GM18868 (cell line): ENCODE measurements at regions not wholly inside any gene's neighbourhood (a gene's known extent, or its start where the extent isn't known, plus 50 kb on each side); places are given as distances from the start of the nearest gene placed in this dataset.

Experiments used
- ATAC-seq: cut with Tn5 transposase; IDR thresholded peaks from one replicate; pipeline ENCODE4 v1.9.1; 2021; ENCODE audit warnings: mild to moderate bottlenecking, moderate library complexity; ENCODE audit not compliant: unreplicated experiment

- no peak for ATAC-seq
Measured at GRCh38 chr3:176969066-176969465, 228.2 kb downstream of the TBL1XR1 start.

- no peak for ATAC-seq
Measured at GRCh38 chr3:176968631-176969030, 228.7 kb downstream of the TBL1XR1 start.

GRCh38 chr3:176967522-176967921, 229.8 kb downstream of the TBL1XR1 start:
- ATAC-seq, result no peak

DNA sequence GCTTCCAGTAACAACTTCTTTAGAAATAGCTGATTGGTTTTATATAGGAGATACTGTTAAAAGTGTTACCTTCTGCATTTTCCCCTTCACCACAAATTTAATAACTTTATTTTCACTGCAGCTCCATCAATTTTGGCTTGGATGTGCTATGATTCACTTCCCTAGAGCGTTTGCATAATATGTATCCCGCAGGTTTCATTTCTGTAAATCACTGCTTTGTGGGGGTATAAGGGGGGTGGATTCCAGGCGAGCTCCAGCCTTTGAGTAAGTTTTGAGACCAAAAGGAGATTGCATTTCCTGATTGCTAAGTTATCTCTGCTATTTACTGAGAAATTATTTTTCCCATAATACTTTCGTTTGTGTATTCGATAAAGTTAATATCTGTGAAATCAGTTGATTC, 232.6 kb downstream of the TBL1XR1 start:
- ATAC-seq, result no peak

- ATAC-seq, result no peak
Measured at GRCh38 chr3:176961916-176962315, 235.4 kb downstream of the TBL1XR1 start.

DNA sequence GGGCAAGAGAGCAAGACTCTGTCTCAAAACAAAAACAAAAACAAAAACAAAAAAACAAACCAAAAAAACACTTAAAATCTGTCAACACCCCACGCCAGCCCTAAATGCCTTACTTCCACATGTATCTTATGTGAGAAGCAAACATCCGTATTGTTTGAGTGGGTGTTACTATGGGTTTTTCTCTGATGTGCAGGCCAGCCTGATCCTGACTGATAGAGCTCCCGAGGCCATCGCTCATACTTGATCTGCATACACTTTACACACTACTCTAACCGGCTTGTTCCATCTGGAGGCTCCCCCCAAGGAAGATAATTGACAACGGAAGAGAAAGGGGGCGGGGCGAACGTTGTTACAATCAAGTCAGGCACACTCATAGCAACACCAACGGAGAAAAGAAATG, 237.4 kb downstream of the TBL1XR1 start:
- ATAC-seq, result no peak

DNA sequence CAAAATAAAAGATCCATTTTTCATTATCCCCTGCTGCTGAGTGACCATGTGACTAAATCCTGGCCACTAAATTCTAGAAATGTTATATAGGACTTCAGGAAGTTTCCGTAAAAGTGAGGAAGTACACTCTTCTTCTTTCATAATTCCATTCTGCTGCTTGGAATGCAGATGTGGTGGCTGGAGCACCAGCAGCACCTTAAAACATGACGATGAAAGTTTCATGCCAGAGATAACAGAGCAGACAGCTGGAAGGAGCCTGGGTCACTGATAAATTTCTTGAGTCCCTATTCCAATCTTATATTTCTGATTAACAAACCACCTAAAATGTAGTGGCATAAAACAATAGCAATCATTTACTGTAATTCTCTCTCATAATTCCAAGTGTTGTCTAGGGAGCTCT, 238.7 kb downstream of the TBL1XR1 start:
- ATAC-seq, result no peak

DNA sequence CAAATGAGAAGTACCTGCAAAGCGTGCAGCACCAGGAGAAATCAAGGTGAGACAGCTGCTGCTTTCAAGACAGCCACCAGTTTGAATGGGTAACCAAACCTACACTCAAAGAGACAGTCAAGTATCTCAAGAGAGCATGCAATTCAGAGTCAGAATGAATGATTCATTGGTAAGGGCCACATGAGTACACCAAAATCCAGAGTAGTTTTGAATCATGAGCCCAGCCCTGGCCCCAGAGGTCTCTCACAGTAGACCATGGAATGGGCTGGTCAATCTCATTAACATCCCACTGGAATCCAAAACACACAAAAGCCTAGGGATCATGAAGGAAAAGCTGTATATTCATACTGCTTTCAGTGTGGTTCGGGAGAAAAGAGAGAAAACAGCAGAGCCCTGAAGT, 242.8 kb downstream of the TBL1XR1 start:
- ATAC-seq, result no peak

GRCh38 chr3:176953106-176954060, 243.9 kb downstream of the TBL1XR1 start:
- ATAC-seq, result no peak

DNA sequence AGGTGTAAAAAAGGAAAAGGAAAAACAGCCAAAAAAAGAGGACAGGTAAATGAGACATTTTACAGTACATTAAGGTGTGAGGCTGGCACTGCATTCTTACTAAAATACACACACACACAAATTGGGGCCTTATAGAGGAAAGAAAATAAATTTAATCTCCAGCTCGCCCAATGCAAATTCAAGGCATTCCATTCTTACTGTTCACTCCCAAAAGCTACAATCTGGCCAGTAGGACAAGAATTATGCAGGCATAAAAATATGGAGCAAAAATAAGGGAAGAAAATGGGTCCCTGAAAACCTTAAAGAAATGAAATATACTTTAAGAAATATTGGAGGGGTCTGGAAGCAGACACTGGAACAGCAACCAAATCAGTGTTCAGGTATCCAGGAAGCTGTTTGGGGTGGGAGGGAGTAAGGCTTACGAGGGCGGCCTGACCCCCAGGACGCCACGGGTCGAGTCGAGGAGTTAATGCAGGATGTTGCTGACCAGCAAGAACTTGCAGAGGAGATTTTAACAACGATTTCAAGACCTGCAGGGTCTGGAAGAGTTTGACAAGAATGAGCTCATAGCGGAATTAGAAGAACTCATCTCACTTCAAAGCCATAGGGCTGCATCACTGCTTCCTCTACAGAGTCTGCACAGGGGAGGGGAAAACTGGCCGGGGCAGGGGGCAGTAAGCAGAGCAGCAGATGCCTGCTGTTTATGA, 245.5 kb downstream of the TBL1XR1 start:
- no peak for ATAC-seq

GRCh38 chr3:176951144-176951543, 246.1 kb downstream of the TBL1XR1 start:
- ATAC-seq, result no peak

- ATAC-seq, result no peak
Measured at GRCh38 chr3:176950743-176951142, 246.5 kb downstream of the TBL1XR1 start.

- no peak for ATAC-seq
Measured at GRCh38 chr3:176948151-176948550, 249.1 kb downstream of the TBL1XR1 start.

DNA sequence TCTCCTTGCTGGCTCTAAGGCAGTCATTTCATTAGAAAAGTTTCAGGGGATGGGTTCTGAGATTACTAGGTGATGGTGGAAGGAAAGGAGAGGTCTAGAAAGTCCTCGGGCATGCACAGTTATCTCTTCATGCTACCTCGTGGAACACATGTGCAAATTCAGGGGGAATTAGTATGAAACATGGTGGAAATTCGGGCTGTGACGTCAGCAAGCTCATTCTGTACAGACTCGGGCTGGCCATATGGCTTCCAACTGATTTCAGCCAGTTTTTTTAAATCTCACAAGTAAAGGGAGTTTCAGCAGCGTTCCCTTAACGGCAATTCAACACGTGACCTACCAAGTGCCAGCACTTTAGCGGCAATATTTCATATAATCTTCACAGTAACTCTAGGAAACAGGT, 251.1 kb downstream of the TBL1XR1 start:
- ATAC-seq, result no peak

DNA sequence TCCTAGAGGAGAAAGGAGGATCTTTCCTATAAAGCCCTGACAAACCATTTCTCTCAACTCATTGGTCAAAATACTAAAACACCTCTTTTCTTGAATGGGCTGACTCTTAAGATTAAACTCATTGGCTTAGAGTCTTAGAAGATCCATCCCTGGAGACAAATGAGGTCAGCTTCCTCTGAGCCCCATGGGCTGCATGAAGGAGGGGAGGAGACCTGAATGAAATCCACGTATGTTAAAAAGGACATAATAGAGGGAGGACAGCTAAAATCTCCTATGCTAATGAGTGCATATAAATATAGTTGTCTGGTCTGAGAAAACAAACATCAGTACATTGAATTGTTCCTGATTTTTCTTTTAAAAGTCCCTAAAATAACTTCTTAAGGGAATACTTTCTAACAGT, 255.0 kb downstream of the TBL1XR1 start:
- ATAC-seq, result no peak

- ATAC-seq, result no peak
Measured at GRCh38 chr3:176941689-176942088, 255.6 kb downstream of the TBL1XR1 start.

GRCh38 chr3:176939022-176939817, 258.1 kb downstream of the TBL1XR1 start:
- peak; percentile 99 for ATAC-seq

DNA sequence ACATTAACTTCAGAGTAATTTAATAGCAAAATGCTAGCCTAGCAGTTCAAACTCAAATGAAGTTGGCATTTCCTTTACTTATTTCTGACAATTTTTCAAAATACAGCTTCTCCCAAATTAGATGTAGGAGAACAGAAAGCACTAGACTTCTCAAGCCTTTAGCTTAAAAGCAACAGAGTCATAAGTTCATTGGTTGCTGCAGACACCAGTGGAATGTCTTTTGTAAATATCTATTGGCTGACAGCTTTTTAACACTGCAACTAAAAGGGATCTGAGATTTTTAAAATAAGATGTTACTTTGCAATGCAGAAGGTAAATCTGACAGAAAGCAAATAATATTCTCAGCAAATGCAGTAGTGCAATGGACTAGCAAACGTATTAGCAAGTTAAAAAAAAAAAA, 259.3 kb downstream of the TBL1XR1 start:
- no peak for ATAC-seq

- no peak for ATAC-seq
Measured at GRCh38 chr3:176937541-176937940, 259.7 kb downstream of the TBL1XR1 start.

DNA sequence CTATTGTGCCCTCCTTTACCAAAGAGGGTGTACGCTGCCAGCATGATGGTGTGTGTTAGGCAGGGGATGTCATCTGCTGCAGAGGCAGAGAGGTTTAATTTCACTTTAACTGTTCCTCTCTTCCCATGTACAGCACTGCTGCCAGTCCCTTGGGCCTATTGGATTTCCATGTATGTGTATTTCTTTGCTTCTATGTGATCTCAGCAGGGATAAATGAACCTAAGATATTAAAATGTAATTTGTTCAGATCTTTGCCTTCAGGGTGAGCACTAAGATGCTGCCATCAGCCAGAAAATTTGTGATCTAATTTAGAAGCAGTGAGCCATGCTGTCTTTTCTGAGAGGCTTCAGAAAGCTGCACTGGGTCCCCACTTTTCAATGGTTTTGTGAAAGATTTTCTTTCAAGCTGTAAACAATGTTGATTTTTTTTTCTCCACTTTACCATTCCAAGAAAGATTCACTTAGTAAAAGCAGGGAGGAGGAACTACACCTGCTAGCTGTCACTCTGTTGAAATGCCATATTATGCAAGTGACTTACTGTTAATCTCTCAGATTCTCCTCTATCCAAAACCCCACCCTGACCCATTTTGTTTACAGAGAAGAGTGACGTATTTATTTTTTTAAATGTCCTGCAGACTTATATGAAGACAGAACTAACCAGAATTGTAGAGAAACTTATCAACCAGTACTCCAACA, 261.9 kb downstream of the TBL1XR1 start:
- no peak for ATAC-seq

DNA sequence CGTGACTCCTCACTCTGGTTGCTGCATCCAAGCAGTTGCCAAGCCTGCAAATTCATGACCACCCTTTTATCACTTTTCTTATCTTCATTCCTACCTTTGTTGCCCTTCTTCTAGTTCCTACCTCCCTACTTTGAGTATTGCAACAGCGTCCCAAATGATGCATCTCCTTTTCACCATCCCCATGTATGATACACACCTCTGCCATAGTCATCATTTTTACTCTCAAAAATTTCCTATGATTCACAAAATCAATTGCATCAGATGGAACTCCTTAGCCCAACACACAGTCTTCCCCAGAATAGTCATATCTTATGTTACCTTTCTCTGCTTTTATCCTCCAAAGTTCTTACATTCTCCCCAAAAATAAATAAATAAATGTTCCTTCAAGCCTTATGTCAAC, 262.6 kb downstream of the TBL1XR1 start:
- no peak for ATAC-seq
